BLaER1 (cell line): ENCODE measurements at regions not wholly inside any gene's neighbourhood (a gene's known extent, or its start where the extent isn't known, plus 50 kb on each side); places are given as distances from the start of the nearest gene placed in this dataset.
A peak's percentile ranks its signal among the peaks of the same experiment; 100 is the strongest.
"Not testable (repeated sequence)": the region's sequence is repeated elsewhere in the genome, so short reads cannot be mapped to it uniquely, and the experiment has no call there.

Source experiments
- H3K27ac ChIP-seq: shearing (Covaris generic); formaldehyde crosslinking; 2 replicates; pipeline ENCODE4 v1.8.1; 2022
- H3K27me3 ChIP-seq: shearing (Covaris generic); formaldehyde crosslinking; 2 replicates; pipeline ENCODE4 v1.8.1; 2022
- H3K36me3 ChIP-seq: shearing (Covaris generic); formaldehyde crosslinking; 2 replicates; pipeline ENCODE4 v1.8.1; 2022
- H3K4me1 ChIP-seq: shearing (Covaris generic); formaldehyde crosslinking; 2 replicates; pipeline ENCODE4 v1.8.1; 2022
- H3K4me2 ChIP-seq: shearing (Covaris generic); formaldehyde crosslinking; 2 replicates; pipeline ENCODE4 v1.8.1; 2022
- H3K4me3 ChIP-seq: shearing (Covaris generic); formaldehyde crosslinking; 2 replicates; pipeline ENCODE4 v1.8.1; 2022
- H3K9ac ChIP-seq: shearing (Covaris generic); formaldehyde crosslinking; 2 replicates; pipeline ENCODE4 v1.8.1; 2022
- H3K9me3 ChIP-seq: shearing (Covaris generic); formaldehyde crosslinking; 2 replicates; pipeline ENCODE4 v1.8.1; 2022
- H4K20me1 ChIP-seq: shearing (Covaris generic); formaldehyde crosslinking; 2 replicates; pipeline ENCODE4 v1.8.1; 2022
- Cebpa-rat ChIP-seq: shearing (Covaris generic); IDR thresholded peaks from 2 replicates; pipeline ENCODE4 v1.8.1; 2022

DNA sequence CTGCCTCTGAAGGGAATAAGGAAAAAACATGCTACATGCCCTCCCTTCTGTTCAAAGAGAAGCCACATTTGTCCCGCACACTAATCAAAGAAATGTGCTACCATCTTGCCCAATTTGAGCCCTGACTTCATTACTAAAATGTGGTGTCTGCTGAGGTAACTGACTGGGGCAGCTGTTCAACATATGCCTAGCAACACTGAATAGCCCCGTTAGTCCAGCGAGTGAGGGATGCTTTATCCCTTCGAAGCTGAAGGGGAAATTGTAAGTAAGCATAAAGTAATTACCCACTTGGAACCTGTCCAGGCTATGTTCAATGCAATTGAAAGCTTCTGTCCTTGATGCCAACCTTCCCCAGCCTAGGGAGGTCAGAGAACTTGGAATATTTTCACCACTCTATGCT, 310.6 kb downstream of the SEC16B start:
- H3K27ac ChIP-seq: no peak overlapping the region
- no peak for TF ChIP-seq Cebpa-rat
- H3K9me3 ChIP-seq: no peaks in the 10 kb centered on the region
- H4K20me1 ChIP-seq: no peaks in the 10 kb centered on the region
- no peak overlapping the region for H3K4me2 ChIP-seq
- no peak overlapping the region for H3K9ac ChIP-seq
- no peaks in the 10 kb centered on the region for H3K4me1 ChIP-seq
- H3K4me3 ChIP-seq: no peak overlapping the region
- H3K27me3 ChIP-seq: no peaks in the 10 kb centered on the region
- H3K36me3 ChIP-seq: no peaks in the 10 kb centered on the region

- no peak for TF ChIP-seq Cebpa-rat
- no peak overlapping the region for H3K4me2 ChIP-seq
- H3K9ac ChIP-seq: no peak overlapping the region
- no peak overlapping the region for H3K4me3 ChIP-seq
- no peaks in the 10 kb centered on the region for H3K36me3 ChIP-seq
- H4K20me1 ChIP-seq: no peaks in the 10 kb centered on the region
- H3K9me3 ChIP-seq: no peaks in the 10 kb centered on the region
- H3K27me3 ChIP-seq: no peaks in the 10 kb centered on the region
- H3K27ac ChIP-seq: no peak overlapping the region
- no peaks in the 10 kb centered on the region for H3K4me1 ChIP-seq
Observed at GRCh38 chr1:177656598-177656997, 313.3 kb downstream of the SEC16B start.

DNA sequence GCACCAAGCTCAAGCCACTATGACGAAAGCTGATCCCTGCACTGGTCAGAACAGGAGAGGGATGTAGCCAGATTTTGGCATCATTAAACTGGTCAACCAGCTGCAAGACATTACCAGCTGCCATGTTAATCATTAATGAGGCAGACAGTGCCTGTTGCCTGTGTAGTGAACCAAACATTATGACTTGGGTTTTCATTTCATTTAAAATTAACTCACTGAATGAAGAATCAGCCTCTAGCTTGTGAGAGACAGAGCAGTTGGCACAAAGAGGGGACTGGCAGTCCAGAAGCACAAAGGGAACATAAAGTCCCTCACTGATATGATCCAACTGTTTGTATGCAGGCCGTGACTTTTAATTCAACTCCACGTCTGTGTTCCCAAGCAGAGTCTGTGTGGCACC, 318.9 kb downstream of the SEC16B start:
- TF ChIP-seq Cebpa-rat: no peak
- Histone ChIP-seq H3K4me2 (no peak overlapping the region), H4K20me1 (no peaks in the 10 kb centered on the region), H3K36me3 (no peaks in the 10 kb centered on the region), H3K4me1 (peaks cover 13% of the 10 kb centered on the region), H3K27me3 (no peaks in the 10 kb centered on the region), H3K9ac (no peak overlapping the region), H3K4me3 (no peak overlapping the region), H3K27ac (no peak overlapping the region), H3K9me3 (no peaks in the 10 kb centered on the region)

- H3K27me3 ChIP-seq: no peaks in the 10 kb centered on the region
- no peak overlapping the region for H3K27ac ChIP-seq
- peaks cover 21% of the 10 kb centered on the region for H3K4me1 ChIP-seq
- H3K4me2 ChIP-seq: no peak overlapping the region
- H3K9ac ChIP-seq: no peak overlapping the region
- H3K36me3 ChIP-seq: no peaks in the 10 kb centered on the region
- H3K4me3 ChIP-seq: no peak overlapping the region
- TF ChIP-seq Cebpa-rat: no peak
- no peaks in the 10 kb centered on the region for H4K20me1 ChIP-seq
- H3K9me3 ChIP-seq: no peaks in the 10 kb centered on the region
Observed at GRCh38 chr1:177648731-177649265, 321.1 kb downstream of the SEC16B start.

DNA sequence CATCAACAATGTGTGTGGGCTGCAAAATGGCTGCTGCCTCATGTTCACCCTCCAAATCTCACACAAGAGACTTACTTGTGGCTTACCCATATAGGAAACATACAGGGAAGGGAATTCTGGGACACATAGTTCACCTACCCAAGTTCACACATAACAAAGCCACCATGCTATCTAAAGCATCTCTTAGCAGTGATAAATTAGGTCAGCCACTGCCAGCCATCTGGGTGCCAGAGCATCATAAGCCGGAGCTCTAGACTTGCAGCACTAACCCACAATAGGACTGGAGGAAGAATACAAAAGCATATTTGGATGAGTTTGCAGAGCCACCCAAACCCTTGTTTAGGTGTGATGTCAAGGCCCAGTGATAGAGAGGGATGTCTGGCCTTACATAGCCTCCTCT, 321.7 kb downstream of the SEC16B start:
- Histone ChIP-seq H3K4me2 (no peak overlapping the region), H3K27ac (no peak overlapping the region), H3K9ac (no peak overlapping the region), H4K20me1 (no peaks in the 10 kb centered on the region), H3K4me1 (peaks cover 21% of the 10 kb centered on the region), H3K36me3 (no peaks in the 10 kb centered on the region), H3K27me3 (no peaks in the 10 kb centered on the region), H3K9me3 (no peaks in the 10 kb centered on the region), H3K4me3 (no peak overlapping the region)
- TF ChIP-seq Cebpa-rat: no peak

GRCh38 chr1:177646757-177647730, 322.8 kb downstream of the SEC16B start:
- Histone ChIP-seq H3K9me3 (no peaks in the 10 kb centered on the region), H3K9ac (no peak overlapping the region), H3K36me3 (no peaks in the 10 kb centered on the region), H3K4me1 (peaks cover 21% of the 10 kb centered on the region), H4K20me1 (no peaks in the 10 kb centered on the region), H3K4me3 (no peak overlapping the region), H3K27ac (no peak overlapping the region), H3K27me3 (no peaks in the 10 kb centered on the region), H3K4me2 (peak overlapping the region; percentile 73)
- no peak for TF ChIP-seq Cebpa-rat

- Histone ChIP-seq H3K4me3 (no peak overlapping the region), H3K27me3 (no peaks in the 10 kb centered on the region), H3K4me2 (peak overlapping the region; percentile 73), H3K27ac (0 out of 2 replicates have a peak overlapping the region, but pooled peaks have one; percentile 30), H3K9ac (no peak overlapping the region), H4K20me1 (no peaks in the 10 kb centered on the region), H3K4me1 (peaks cover 21% of the 10 kb centered on the region), H3K9me3 (no peaks in the 10 kb centered on the region), H3K36me3 (no peaks in the 10 kb centered on the region)
- no peak for TF ChIP-seq Cebpa-rat
Observed at GRCh38 chr1:177645491-177646190, 324.2 kb downstream of the SEC16B start.

DNA sequence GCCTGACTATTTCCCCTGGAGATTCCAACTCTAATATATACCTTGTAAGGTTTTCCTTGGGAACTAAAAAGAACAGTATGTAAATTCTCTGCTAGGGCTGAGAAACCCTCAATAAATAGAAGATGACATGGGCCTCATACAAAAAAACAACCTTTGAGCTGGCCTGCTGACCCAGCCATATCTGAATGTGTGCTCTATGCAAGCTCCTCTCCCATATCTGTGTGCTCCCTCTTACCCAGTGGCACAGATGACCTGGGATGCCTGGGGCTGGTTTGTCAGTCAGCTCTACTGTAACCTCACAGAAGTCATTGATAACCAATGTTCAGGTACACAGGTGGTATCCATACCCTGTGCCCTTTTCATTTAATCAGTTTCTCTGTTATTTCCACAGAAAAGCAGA, 329.2 kb downstream of the SEC16B start:
- TF ChIP-seq Cebpa-rat: no peak
- H3K4me3 ChIP-seq: no peak overlapping the region
- H3K36me3 ChIP-seq: no peaks in the 10 kb centered on the region
- H3K4me2 ChIP-seq: no peak overlapping the region
- H3K27me3 ChIP-seq: no peaks in the 10 kb centered on the region
- H3K4me1 ChIP-seq: peaks cover 6% of the 10 kb centered on the region
- H3K9me3 ChIP-seq: no peaks in the 10 kb centered on the region
- no peak overlapping the region for H3K9ac ChIP-seq
- H3K27ac ChIP-seq: no peak overlapping the region
- H4K20me1 ChIP-seq: no peaks in the 10 kb centered on the region

- not testable (repeated sequence) for H3K4me1 ChIP-seq, H3K27ac ChIP-seq, H3K4me3 ChIP-seq, H3K9ac ChIP-seq, H3K4me2 ChIP-seq, H3K36me3 ChIP-seq, H3K27me3 ChIP-seq, H3K9me3 ChIP-seq, H4K20me1 ChIP-seq
Observed at GRCh38 chr1:177634151-177634550, 335.7 kb downstream of the SEC16B start.
